CD8-positive, alpha-beta memory T cell (primary cell): ENCODE measurements at regions not wholly inside any gene's neighbourhood (a gene's known extent, or its start where the extent isn't known, plus 50 kb on each side); places are given as distances from the start of the nearest gene placed in this dataset.
"Not testable (repeated sequence)": the region's sequence is repeated elsewhere in the genome, so short reads cannot be mapped to it uniquely, and the experiment has no call there.

Experiments
- CTCF ChIA-PET: fragments of 350-600 bp; sonication (Branson Sonifier 250); formaldehyde crosslinking; loops from one replicate; lab custom pipeline; 2021; ENCODE audit warnings: antibody characterized with exemption; lab: Charles Lee
- POLR2A ChIA-PET: fragments of 350-600 bp; sonication (Branson Sonifier 250); formaldehyde crosslinking; loops from one replicate; lab custom pipeline; 2021; ENCODE audit warnings: antibody characterized with exemption; lab: Charles Lee
- DNase-seq, 5 donors: peaks; one replicate each; pipeline versions ENCODE4 v3.0.0 to v3.0.0-alpha.2; 2020 to 2022; ENCODE audit warnings: mixed read lengths in 1 of 5
- H3K27ac ChIP-seq: one replicate; pipeline ENCODE4 v1.7.0; 2013; ENCODE audit warnings: low read depth, mild to moderate bottlenecking, low read length, moderate library complexity
- H3K27me3 ChIP-seq: 2 replicates; pipeline ENCODE4 v1.7.0; 2013; ENCODE audit warnings: low read length, mild to moderate bottlenecking; ENCODE audit not compliant: insufficient read depth, poor library complexity, severe bottlenecking
- H3K36me3 ChIP-seq: 2 replicates; pipeline ENCODE4 v1.7.0; 2013; ENCODE audit warnings: mild to moderate bottlenecking, low read length, moderate library complexity; ENCODE audit not compliant: insufficient read depth
- H3K4me1 ChIP-seq: 2 replicates; pipeline ENCODE4 v1.7.0; 2013; ENCODE audit warnings: mild to moderate bottlenecking, low read length, moderate library complexity; ENCODE audit not compliant: insufficient read depth
- H3K4me3 ChIP-seq: 2 replicates; pipeline ENCODE4 v1.7.0; 2013; ENCODE audit warnings: mild to moderate bottlenecking, low read length
- H3K9me3 ChIP-seq: 2 replicates; pipeline ENCODE4 v1.7.0; 2013; ENCODE audit warnings: mild to moderate bottlenecking, low read length
- H3K27ac Mint-ChIP-seq, 8 donors: one replicate each; pipeline ENCODE4 v1.8.0; 2020 to 2021; ENCODE audit warnings: mixed read lengths in 8 of 8, mild to moderate bottlenecking in 6 of 8, inconsistent platforms in 3 of 8, moderate library complexity in 3 of 8
- H3K27me3 Mint-ChIP-seq, 2 donors: one replicate each; pipeline ENCODE4 v1.8.0; 2020 to 2021; ENCODE audit warnings: mixed read lengths in 2 of 2, mild to moderate bottlenecking in 1 of 2, moderate library complexity in 1 of 2
- H3K36me3 Mint-ChIP-seq, 3 donors: one replicate each; pipeline ENCODE4 v1.8.0; 2020 to 2021; ENCODE audit warnings: mixed read lengths in 3 of 3, inconsistent platforms in 1 of 3, mild to moderate bottlenecking in 1 of 3
- H3K4me1 Mint-ChIP-seq, 3 donors: one replicate each; pipeline ENCODE4 v1.8.0; 2020 to 2021; ENCODE audit warnings: mixed read lengths in 3 of 3, inconsistent platforms in 1 of 3, mild to moderate bottlenecking in 1 of 3
- H3K4me3 Mint-ChIP-seq, 7 donors: one replicate each; pipeline ENCODE4 v1.8.0; 2020 to 2021; ENCODE audit warnings: mixed read lengths in 7 of 7, mild to moderate bottlenecking in 6 of 7, moderate library complexity in 4 of 7, inconsistent platforms in 2 of 7
- H3K9me3 Mint-ChIP-seq, 5 donors: one replicate each; pipeline ENCODE4 v1.8.0; 2020 to 2022; ENCODE audit warnings: mixed read lengths in 5 of 5, mild to moderate bottlenecking in 3 of 5, moderate library complexity in 2 of 5, inconsistent platforms in 1 of 5

DNA sequence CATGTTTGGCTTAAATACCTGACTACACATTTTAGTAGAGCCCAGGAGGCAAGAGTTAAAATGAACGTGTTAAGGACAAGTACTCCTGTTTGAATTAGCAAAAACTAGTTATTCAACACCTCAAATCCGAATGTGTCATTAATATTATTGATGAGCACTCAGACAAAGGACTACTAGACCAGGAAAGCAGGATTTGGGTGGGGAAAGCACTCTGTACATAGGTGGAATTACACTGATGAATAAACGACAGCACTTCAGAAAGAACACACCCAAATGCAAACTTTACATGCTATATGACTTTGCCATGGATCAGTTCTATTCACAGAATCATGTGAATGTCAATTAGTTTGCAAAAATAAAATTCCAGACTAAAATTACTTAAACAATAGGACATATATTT, 95.1 kb upstream of the CAV2 start:
- Histone ChIP-seq H3K4me1 (no peaks in the 10 kb centered on the region), H3K36me3 (no peaks in the 10 kb centered on the region), H3K4me3 (no peak overlapping the region), H3K27me3 (peaks cover 3% of the 10 kb centered on the region), H3K9me3 (no peaks in the 10 kb centered on the region), H3K27ac (no peak overlapping the region)
- Mint-ChIP-seq H3K27ac (no peak overlapping the region), H3K4me3 (no peak overlapping the region), H3K4me1 (no peaks in the 10 kb centered on the region), H3K9me3 (no peaks in the 10 kb centered on the region), H3K27me3 (peaks cover 0 to 41% of the 10 kb centered on the region in 2 donors), H3K36me3 (no peaks in the 10 kb centered on the region)
- ChIA-PET CTCF (no interaction called here), POLR2A (no interaction called here)
- DNase-seq: no peak

DNA sequence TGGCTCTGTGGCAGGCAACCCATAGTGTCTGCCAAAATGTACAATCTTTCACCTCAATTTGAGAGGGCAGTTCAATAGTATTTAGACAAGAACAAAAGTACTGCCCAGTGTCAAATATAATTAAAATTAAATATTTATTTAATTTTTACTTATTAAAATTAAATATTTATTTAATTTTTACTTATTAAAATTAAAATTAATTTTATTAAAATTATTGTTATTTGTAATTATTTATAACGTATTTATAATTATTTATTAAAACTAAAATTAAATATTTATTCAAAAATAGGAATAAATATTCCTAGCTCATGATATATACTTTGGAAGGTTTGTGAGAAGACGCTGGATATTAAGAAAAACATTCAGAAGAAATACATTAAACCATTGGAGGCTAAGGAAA, 93.7 kb upstream of the CAV2 start:
- H3K36me3 Mint-ChIP-seq: no peaks in the 10 kb centered on the region

DNA sequence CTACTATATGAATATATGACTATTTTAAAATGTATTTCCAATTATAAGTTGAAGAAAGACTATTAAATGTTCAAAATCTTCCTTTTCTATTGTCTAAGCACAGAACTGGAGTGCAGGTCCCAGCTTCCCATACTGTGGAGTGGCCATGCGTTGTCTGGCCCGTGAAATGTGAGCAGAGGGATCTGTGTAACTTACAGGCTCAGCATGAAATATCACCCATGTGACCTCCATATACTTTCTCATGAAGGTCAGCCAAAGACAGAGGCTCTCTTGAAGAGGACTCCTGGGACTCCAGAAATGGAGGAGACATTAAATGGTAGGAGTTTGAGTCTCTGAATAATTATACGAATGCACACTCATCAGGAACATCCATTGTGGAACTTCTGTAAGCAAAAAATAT, 92.4 kb upstream of the CAV2 start:
- ChIA-PET POLR2A (no interaction called here), CTCF (no interaction called here)

More for the DNA sequence above, 93.7 kb upstream of the CAV2 start:
- ChIA-PET CTCF (no interaction called here), POLR2A (no interaction called here)
- Mint-ChIP-seq H3K4me1 (no peaks in the 10 kb centered on the region), H3K27me3 (peaks cover 0 to 41% of the 10 kb centered on the region in 2 donors), H3K9me3 (peaks cover 0 to 2% (median 0%) of the 10 kb centered on the region in 5 donors), H3K4me3 (no peak overlapping the region), H3K27ac (no peak overlapping the region)
- Histone ChIP-seq H3K4me3 (no peak overlapping the region), H3K27ac (no peak overlapping the region), H3K4me1 (no peaks in the 10 kb centered on the region), H3K9me3 (no peaks in the 10 kb centered on the region), H3K27me3 (peaks cover 3% of the 10 kb centered on the region), H3K36me3 (no peaks in the 10 kb centered on the region)
- no peak for DNase-seq

GRCh38 chr7:116408166-116408565, 91.4 kb upstream of the CAV2 start:
- Mint-ChIP-seq H3K27me3 (peaks cover 0 to 27% of the 10 kb centered on the region in 2 donors), H3K4me1 (no peaks in the 10 kb centered on the region), H3K4me3 (no peak overlapping the region), H3K27ac (no peak overlapping the region), H3K36me3 (no peaks in the 10 kb centered on the region), H3K9me3 (peaks cover 0 to 2% (median 0%) of the 10 kb centered on the region in 5 donors)
- ChIA-PET CTCF (no interaction called here), POLR2A (no interaction called here)
- Histone ChIP-seq H3K9me3 (no peaks in the 10 kb centered on the region), H3K36me3 (no peaks in the 10 kb centered on the region), H3K4me1 (no peaks in the 10 kb centered on the region), H3K27me3 (peaks cover 3% of the 10 kb centered on the region), H3K4me3 (no peak overlapping the region), H3K27ac (no peak overlapping the region)
- DNase-seq: no peak

More for the DNA sequence above, 92.4 kb upstream of the CAV2 start:
- Histone ChIP-seq H3K36me3 (no peaks in the 10 kb centered on the region), H3K27ac (no peak overlapping the region), H3K4me3 (no peak overlapping the region), H3K27me3 (peaks cover 3% of the 10 kb centered on the region), H3K4me1 (no peaks in the 10 kb centered on the region), H3K9me3 (no peaks in the 10 kb centered on the region)
- H3K9me3 Mint-ChIP-seq: peaks cover 0 to 2% (median 0%) of the 10 kb centered on the region in 5 donors
- peaks cover 0 to 34% of the 10 kb centered on the region in 2 donors for H3K27me3 Mint-ChIP-seq
- no peaks in the 10 kb centered on the region for H3K36me3 Mint-ChIP-seq
- H3K4me1 Mint-ChIP-seq: no peaks in the 10 kb centered on the region
- no peak overlapping the region for H3K4me3 Mint-ChIP-seq
- H3K27ac Mint-ChIP-seq: no peak overlapping the region
- no peak for DNase-seq

DNA sequence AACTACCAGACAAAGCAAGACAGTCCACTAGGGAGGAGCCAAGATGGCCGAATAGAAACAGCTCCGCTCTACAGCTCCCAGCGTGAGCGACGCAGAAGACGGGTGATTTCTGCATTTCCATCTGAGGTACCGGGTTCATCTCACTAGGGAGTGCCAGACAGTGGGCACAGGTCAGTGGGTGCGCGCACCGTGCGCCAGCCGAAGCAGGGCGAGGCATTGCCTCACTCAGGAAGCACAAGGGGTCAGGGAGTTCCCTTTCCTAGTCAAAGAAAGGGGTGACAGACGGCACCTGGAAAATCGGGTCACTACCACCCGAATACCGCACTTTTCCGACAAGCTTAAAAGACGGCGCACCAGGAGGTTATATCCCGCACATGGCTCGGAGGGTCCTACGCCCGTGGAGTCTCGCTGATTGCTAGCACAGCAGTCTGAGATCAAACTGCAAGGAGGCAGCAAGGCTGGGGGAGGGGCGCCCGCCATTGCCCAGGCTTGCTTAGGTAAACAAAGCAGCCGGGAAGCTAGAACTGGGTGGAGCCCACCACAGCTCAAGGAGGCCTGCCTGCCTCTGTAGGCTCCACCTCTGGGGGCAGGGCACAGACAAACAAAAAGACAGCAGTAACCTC, 90.6 kb upstream of the CAV2 start:
- H3K4me1 ChIP-seq, H3K4me3 Mint-ChIP-seq, CTCF ChIA-PET, H3K36me3 ChIP-seq, H3K4me3 ChIP-seq, H3K27ac Mint-ChIP-seq, H3K36me3 Mint-ChIP-seq, POLR2A ChIA-PET, H3K4me1 Mint-ChIP-seq, H3K9me3 Mint-ChIP-seq, H3K27me3 ChIP-seq, DNase-seq, H3K9me3 ChIP-seq, H3K27ac ChIP-seq: not testable (repeated sequence)
- H3K27me3 Mint-ChIP-seq: peaks cover 0 to 22% of the 10 kb centered on the region in 2 donors

GRCh38 chr7:116410694-116411093, 88.8 kb upstream of the CAV2 start:
- H3K36me3 Mint-ChIP-seq, H3K27me3 Mint-ChIP-seq, CTCF ChIA-PET, H3K27me3 ChIP-seq, H3K4me1 Mint-ChIP-seq, DNase-seq, H3K4me3 ChIP-seq, H3K36me3 ChIP-seq, H3K9me3 ChIP-seq, POLR2A ChIA-PET, H3K4me1 ChIP-seq, H3K27ac ChIP-seq, H3K4me3 Mint-ChIP-seq, H3K27ac Mint-ChIP-seq, H3K9me3 Mint-ChIP-seq: not testable (repeated sequence)

GRCh38 chr7:116417593-116418345, 81.8 kb upstream of the CAV2 start:
- no peaks in the 10 kb centered on the region for H3K9me3 ChIP-seq
- H3K27me3 ChIP-seq: no peaks in the 10 kb centered on the region
- ChIA-PET CTCF (no interaction called here), POLR2A (no interaction called here)
- no peaks in the 10 kb centered on the region for H3K4me1 ChIP-seq
- no peak for DNase-seq
- no peaks in the 10 kb centered on the region for H3K36me3 ChIP-seq
- no peaks in the 10 kb centered on the region for H3K36me3 Mint-ChIP-seq
- peak overlapping the region; percentile 41 for H3K27ac ChIP-seq
- no peak overlapping the region for H3K4me3 ChIP-seq
- H3K27ac Mint-ChIP-seq: no peak overlapping the region
- no peaks in the 10 kb centered on the region for H3K9me3 Mint-ChIP-seq
- H3K4me3 Mint-ChIP-seq: no peak overlapping the region
- peaks cover 3 to 24% of the 10 kb centered on the region in 2 donors for H3K27me3 Mint-ChIP-seq
- no peaks in the 10 kb centered on the region for H3K4me1 Mint-ChIP-seq

DNA sequence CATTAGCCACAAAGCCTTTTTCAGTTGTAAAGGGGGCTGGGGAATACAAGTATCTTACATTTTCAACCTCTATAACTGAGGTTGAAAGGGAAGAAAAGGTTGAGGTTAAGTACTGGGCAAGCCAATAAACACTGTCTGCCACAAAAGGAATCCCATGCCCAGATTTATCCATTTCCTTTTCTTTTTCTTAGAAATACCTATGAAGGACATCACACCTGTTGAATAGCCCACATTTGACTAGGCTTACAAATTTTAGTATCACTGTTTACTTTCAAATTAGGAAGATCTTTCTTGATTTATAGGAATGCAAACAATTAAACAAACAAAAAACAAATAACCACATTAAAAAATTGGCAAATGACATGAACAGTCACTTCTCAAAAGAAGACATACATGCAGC, 81.0 kb upstream of the CAV2 start:
- no peaks in the 10 kb centered on the region for H3K27me3 ChIP-seq
- H3K4me3 ChIP-seq: no peak overlapping the region
- no peaks in the 10 kb centered on the region for H3K36me3 Mint-ChIP-seq
- no peak overlapping the region for H3K27ac Mint-ChIP-seq
- no peaks in the 10 kb centered on the region for H3K36me3 ChIP-seq
- peaks cover 3 to 24% of the 10 kb centered on the region in 2 donors for H3K27me3 Mint-ChIP-seq
- no peak overlapping the region for H3K4me3 Mint-ChIP-seq
- H3K4me1 ChIP-seq: no peaks in the 10 kb centered on the region
- ChIA-PET POLR2A (no interaction called here), CTCF (no interaction called here)
- H3K27ac ChIP-seq: no peak overlapping the region
- H3K9me3 ChIP-seq: no peaks in the 10 kb centered on the region
- DNase-seq: no peak
- no peaks in the 10 kb centered on the region for H3K9me3 Mint-ChIP-seq
- H3K4me1 Mint-ChIP-seq: no peaks in the 10 kb centered on the region
